IMR-90 (cell line): ENCODE measurements at regions not wholly inside any gene's neighbourhood (a gene's known extent, or its start where the extent isn't known, plus 50 kb on each side); places are given as distances from the start of the nearest gene placed in this dataset.

Experiments
- ATAC-seq: fragments of 200-7000 bp; cut with Tn5 transposase; 2 replicates; pipeline ENCODE4 v1.9.1; 2020; ENCODE audit warnings: low read depth, mild to moderate bottlenecking, moderate library complexity
- BruUV-seq: library from RNA; stranded (reverse); fragments of 400-500 nt; replicated peaks from 2 replicates; lab custom pipeline; 2021; lab: Mats Ljungman, UMichigan
- CTCF ChIA-PET: fragments of 300-600 bp; formaldehyde crosslinking; extraction: SDS; loops from one replicate; lab custom pipeline; 2021; ENCODE audit warnings: antibody characterized with exemption; lab: Yijun Ruan, JAX
- POLR2A ChIA-PET: fragments of 300-600 bp; sonication (Branson Sonifier 250); formaldehyde crosslinking; loops from one replicate; lab custom pipeline; 2022; ENCODE audit warnings: antibody characterized with exemption; ENCODE audit not compliant: unreplicated experiment; lab: Charles Lee
- DNase-seq: peaks from one replicate; pipeline ENCODE4 v3.0.0; 2013
- H2AFZ ChIP-seq: replicated peaks from 2 replicates; pipeline ENCODE3; 2013; ENCODE audit warnings: low read length, mild to moderate bottlenecking; ENCODE audit not compliant: poor library complexity
- H2AK5ac ChIP-seq: 2 replicates; pipeline ENCODE4 v1.6.1; 2013; ENCODE audit warnings: low read depth, low read length, inconsistent platforms
- H2AK9ac ChIP-seq: replicated peaks from 2 replicates; pipeline ENCODE3; 2013; ENCODE audit warnings: mild to moderate bottlenecking, low read depth, low read length, moderate library complexity; ENCODE audit not compliant: poor library complexity
- H2BK120ac ChIP-seq: 2 replicates; pipeline ENCODE4 v1.6.1; 2013; ENCODE audit warnings: low read depth, low read length, inconsistent platforms
- H2BK15ac ChIP-seq: 3 replicates; pipeline ENCODE4 v1.6.1; 2013; ENCODE audit warnings: low read depth, low read length, inconsistent platforms
- H2BK20ac ChIP-seq: 2 replicates; pipeline ENCODE4 v1.6.1; 2013; ENCODE audit warnings: low read depth, mild to moderate bottlenecking, inconsistent platforms, low read length, moderate library complexity
- H2BK5ac ChIP-seq: 2 replicates; pipeline ENCODE4 v1.6.1; 2013; ENCODE audit warnings: mild to moderate bottlenecking, low read depth, low read length, inconsistent platforms; ENCODE audit not compliant: poor library complexity, severe bottlenecking
- H3K14ac ChIP-seq: replicated peaks from 2 replicates; pipeline ENCODE4 v1.6.1; 2013; ENCODE audit warnings: low read depth, low read length, inconsistent platforms
- H3K18ac ChIP-seq: 2 replicates; pipeline ENCODE4 v1.6.1; 2013; ENCODE audit warnings: low read depth, low read length, control low read depth
- H3K23ac ChIP-seq: 2 replicates; pipeline ENCODE4 v1.6.1; 2013; ENCODE audit warnings: low read depth, low read length, inconsistent platforms
- H3K27ac ChIP-seq: 2 replicates; pipeline ENCODE4 v1.5.1; 2013; ENCODE audit warnings: mild to moderate bottlenecking, control low read depth, low read length; ENCODE audit not compliant: insufficient read depth
- H3K27me3 ChIP-seq: 2 replicates; pipeline ENCODE4 v1.6.1; 2013; ENCODE audit warnings: low read length; ENCODE audit not compliant: control insufficient read depth, insufficient read depth
- H3K36me3 ChIP-seq: 2 replicates; pipeline ENCODE4 v1.6.1; 2013; ENCODE audit warnings: low read length, mixed read lengths; ENCODE audit not compliant: control insufficient read depth, insufficient read depth
- H3K4ac ChIP-seq: 2 replicates; pipeline ENCODE4 v1.6.1; 2013; ENCODE audit warnings: low read depth, low read length, inconsistent platforms
- H3K4me1 ChIP-seq: 2 replicates; pipeline ENCODE4 v1.6.1; 2013; ENCODE audit warnings: low read length, mixed read lengths; ENCODE audit not compliant: control insufficient read depth, insufficient read depth
- H3K4me2 ChIP-seq: 2 replicates; pipeline ENCODE4 v1.6.1; 2013; ENCODE audit warnings: low read depth, mild to moderate bottlenecking, control low read depth, low read length, moderate library complexity
- H3K4me3 ChIP-seq: 2 replicates; pipeline ENCODE4 v1.5.1; 2013; ENCODE audit warnings: low read depth, mild to moderate bottlenecking, control low read depth, low read length, moderate library complexity; ENCODE audit not compliant: insufficient read depth
- H3K56ac ChIP-seq: 2 replicates; pipeline ENCODE4 v1.6.1; 2013; ENCODE audit warnings: low read length, inconsistent platforms; ENCODE audit not compliant: insufficient read depth; ENCODE audit errors: extremely low read depth
- H3K79me1 ChIP-seq, 2 experiments: 2 replicates each; pipeline ENCODE4 v1.6.1; 2013; ENCODE audit warnings: low read length in 2 of 2, inconsistent platforms in 1 of 2, low read depth in 1 of 2
- H3K9ac ChIP-seq: 2 replicates; pipeline ENCODE4 v1.6.1; 2013; ENCODE audit warnings: low read depth, low read length, control low read depth
- H3K9me1 ChIP-seq: 2 replicates; pipeline ENCODE4 v1.6.1; 2013; ENCODE audit warnings: low read length, inconsistent platforms; ENCODE audit not compliant: insufficient read depth
- H3K9me3 ChIP-seq: 2 replicates; pipeline ENCODE4 v1.6.1; 2013; ENCODE audit warnings: low read length; ENCODE audit not compliant: control insufficient read depth, insufficient read depth
- H4K20me1 ChIP-seq: 2 replicates; pipeline ENCODE4 v1.6.1; 2013; ENCODE audit warnings: low read length, inconsistent platforms; ENCODE audit not compliant: insufficient read depth
- H4K5ac ChIP-seq: 2 replicates; pipeline ENCODE4 v1.6.1; 2013; ENCODE audit warnings: mild to moderate bottlenecking, low read depth, low read length, control low read depth
- H4K8ac ChIP-seq, 2 experiments: 2 replicates each; pipeline ENCODE4 v1.6.1; 2013; ENCODE audit warnings: low read depth in 2 of 2, low read length in 2 of 2, control low read depth in 1 of 2, inconsistent platforms in 1 of 2
- H4K91ac ChIP-seq: 2 replicates; pipeline ENCODE4 v1.6.1; 2013; ENCODE audit warnings: low read depth, low read length, inconsistent platforms; ENCODE audit not compliant: insufficient read depth
- BHLHE40 ChIP-seq: fragments of 150-350 bp; IDR thresholded peaks from 2 replicates; pipeline ENCODE4 v1.6.1; 2016; ENCODE audit warnings: mild to moderate bottlenecking, low read depth, low read length
- CEBPB ChIP-seq: IDR thresholded peaks from 2 replicates; pipeline ENCODE4 v1.6.1; 2012; ENCODE audit warnings: low read depth, low read length, improper control_type of control experiment
- CHD1 ChIP-seq: IDR thresholded peaks from 2 replicates; pipeline ENCODE4 v1.6.1; 2012; ENCODE audit warnings: low read depth, low read length, improper control_type of control experiment
- CTCF ChIP-seq: conservative IDR thresholded peaks from 2 replicates; pipeline ENCODE4 v1.5.1; 2012; ENCODE audit warnings: mild to moderate bottlenecking, low read depth, low read length, improper control_type of control experiment
- ELK1 ChIP-seq: fragments of 150-350 bp; IDR thresholded peaks from 2 replicates; pipeline ENCODE4 v1.6.1; 2016; ENCODE audit warnings: low read depth, mild to moderate bottlenecking, low read length, moderate library complexity, borderline replicate concordance
- FOS ChIP-seq: fragments of 150-350 bp; IDR thresholded peaks from 2 replicates; pipeline ENCODE4 v1.6.1; 2016; ENCODE audit warnings: low read depth, low read length
- MAFK ChIP-seq: IDR thresholded peaks from 2 replicates; pipeline ENCODE4 v1.6.1; 2012; ENCODE audit warnings: low read depth, low read length, improper control_type of control experiment
- MAZ ChIP-seq: IDR thresholded peaks from 2 replicates; pipeline ENCODE4 v1.6.1; 2012; ENCODE audit warnings: low read depth, mild to moderate bottlenecking, low read length, improper control_type of control experiment, moderate library complexity, borderline replicate concordance
- MXI1 ChIP-seq: IDR thresholded peaks from 2 replicates; pipeline ENCODE4 v1.6.1; 2012; ENCODE audit warnings: low read depth, mild to moderate bottlenecking, low read length, moderate library complexity, borderline replicate concordance
- NFE2L2 ChIP-seq: fragments of 150-350 bp; IDR thresholded peaks from 2 replicates; pipeline ENCODE4 v1.6.1; 2016; ENCODE audit warnings: low read depth, mild to moderate bottlenecking, low read length
- POLR2A ChIP-seq: IDR thresholded peaks from 2 replicates; pipeline ENCODE4 v1.6.1; 2012; ENCODE audit warnings: mild to moderate bottlenecking, low read depth, low read length
- RAD21 ChIP-seq: IDR thresholded peaks from 2 replicates; pipeline ENCODE4 v1.6.1; 2012; ENCODE audit warnings: low read length, improper control_type of control experiment
- RCOR1 ChIP-seq: IDR thresholded peaks from 2 replicates; pipeline ENCODE4 v1.6.1; 2012; ENCODE audit warnings: mild to moderate bottlenecking, low read length, improper control_type of control experiment; ENCODE audit not compliant: insufficient replicate concordance
- RFX5 ChIP-seq: IDR thresholded peaks from 2 replicates; pipeline ENCODE4 v1.8.0; 2012; ENCODE audit warnings: low read depth, mild to moderate bottlenecking, low read length, moderate library complexity
- SMC3 ChIP-seq: fragments of 150-350 bp; IDR thresholded peaks from 2 replicates; pipeline ENCODE4 v1.6.1; 2016; ENCODE audit warnings: low read depth, mild to moderate bottlenecking, antibody characterized with exemption, low read length, moderate library complexity
- WGBS, 2 experiments: methylation state at CpG; one replicate each; pipeline versions ENCODE4 v1.1.5 to v1.1.7; 2013; ENCODE audit warnings: missing lambda C conversion rate in 2 of 2; ENCODE audit not compliant: insufficient read length in 1 of 2; ENCODE audit errors: extremely low coverage in 2 of 2; 5-methylcytosine and 5-hydroxymethylcytosine counted together
- dilution Hi-C: fragments of 300-500 bp; cut with HindIII; formaldehyde crosslinking; loops from one replicate; pipeline ENCODE4 v1.14.3; 2018; ENCODE audit warnings: low sequenced_read_pairs; ENCODE audit not compliant: unreplicated experiment
- in situ Hi-C: fragments of 300-500 bp; cut with MboI; formaldehyde crosslinking; loops from 3 replicates; pipeline ENCODE4 v1.14.3; 2019; ENCODE audit warnings: low sequenced_read_pairs, inconsistent platforms, mixed read lengths
- intact Hi-C: fragments of 100-400 bp; cut with micrococcal nuclease; formaldehyde crosslinking; loops from 2 replicates; pipeline ENCODE4 v1.10.0; 2022
- TF ChIP-seq, protein P1 (sequence below): fragments of 150-350 bp; IDR thresholded peaks from 2 replicates; pipeline ENCODE4 v1.6.1; 2017; ENCODE audit warnings: mild to moderate bottlenecking, antibody characterized with exemption, low read length, low read depth

- no peak overlapping the region for H2BK120ac ChIP-seq
- no peaks in the 10 kb centered on the region for H3K79me1 ChIP-seq
- no peak overlapping the region for H2BK5ac ChIP-seq
- H3K56ac ChIP-seq, result no peak overlapping the region
- intact Hi-C loops, result no loop called here
- no CpG with 5 or more reads among the region's 4 CpGs for WGBS, 2 experiments
- H3K27ac ChIP-seq, result no peak overlapping the region
- H3K4me1 ChIP-seq, result no peaks in the 10 kb centered on the region
- H2AK5ac ChIP-seq, result no peak overlapping the region
- no peaks in the 10 kb centered on the region for H3K36me3 ChIP-seq
- ChIA-PET POLR2A (no interaction called here), CTCF (no interaction called here)
- H3K14ac ChIP-seq, result no peak overlapping the region
- no peaks in the 10 kb centered on the region for H3K9me1 ChIP-seq
- no peak overlapping the region for H3K18ac ChIP-seq
- no peak overlapping the region for H3K4me2 ChIP-seq
- no peak overlapping the region for H2BK15ac ChIP-seq
- ATAC-seq (no peak), DNase-seq (no peak)
- H3K4me3 ChIP-seq, result no peak overlapping the region
- no peak overlapping the region for H4K8ac ChIP-seq
- H3K9ac ChIP-seq, result no peak overlapping the region
- no peaks in the 10 kb centered on the region for H4K20me1 ChIP-seq
- H3K4ac ChIP-seq, result no peak overlapping the region
- no peak overlapping the region for H2AK9ac ChIP-seq
- TF ChIP-seq CEBPB, result no peak
- TF ChIP-seq MXI1, result no peak
- TF ChIP-seq SMC3, result no peak
- no peak for TF ChIP-seq RAD21
- no peak for TF ChIP-seq POLR2A
- TF ChIP-seq NFE2L2, result no peak
- TF ChIP-seq FOS, result no peak
- TF ChIP-seq ELK1, result no peak
- no peak for TF ChIP-seq CHD1
- no peak for TF ChIP-seq RFX5
- TF ChIP-seq MAFK, result no peak
- TF ChIP-seq RCOR1, result no peak
- no peak for TF ChIP-seq BHLHE40
- no peak for TF ChIP-seq MAZ
- no peak for TF ChIP-seq CTCF
- TF ChIP-seq, protein P1, sequence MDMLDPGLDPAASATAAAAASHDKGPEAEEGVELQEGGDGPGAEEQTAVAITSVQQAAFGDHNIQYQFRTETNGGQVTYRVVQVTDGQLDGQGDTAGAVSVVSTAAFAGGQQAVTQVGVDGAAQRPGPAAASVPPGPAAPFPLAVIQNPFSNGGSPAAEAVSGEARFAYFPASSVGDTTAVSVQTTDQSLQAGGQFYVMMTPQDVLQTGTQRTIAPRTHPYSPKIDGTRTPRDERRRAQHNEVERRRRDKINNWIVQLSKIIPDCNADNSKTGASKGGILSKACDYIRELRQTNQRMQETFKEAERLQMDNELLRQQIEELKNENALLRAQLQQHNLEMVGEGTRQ, result no peak
- no peak overlapping the region for H4K91ac ChIP-seq
- dilution Hi-C loops, result no loop called here
- H3K9me3 ChIP-seq, result peaks cover 3% of the 10 kb centered on the region; the same call in 1 of the 2 replicates
- H2AFZ ChIP-seq, result no peak overlapping the region
- H2BK20ac ChIP-seq, result no peak overlapping the region
- no peak overlapping the region for H4K5ac ChIP-seq
- in situ Hi-C loops, result no loop called here
- no peaks in the 10 kb centered on the region for H3K27me3 ChIP-seq
- H3K23ac ChIP-seq, result no peak overlapping the region
- no TSS peak for BruUV-seq
Observed at GRCh38 chr3:164620423-164620822, 457.9 kb downstream of the SI start.
